ENCODE measurements at regions not wholly inside any gene's neighbourhood (a gene's known extent, or its start where the extent isn't known, plus 50 kb on each side); places are given as distances from the start of the nearest gene placed in this dataset.

DNA sequence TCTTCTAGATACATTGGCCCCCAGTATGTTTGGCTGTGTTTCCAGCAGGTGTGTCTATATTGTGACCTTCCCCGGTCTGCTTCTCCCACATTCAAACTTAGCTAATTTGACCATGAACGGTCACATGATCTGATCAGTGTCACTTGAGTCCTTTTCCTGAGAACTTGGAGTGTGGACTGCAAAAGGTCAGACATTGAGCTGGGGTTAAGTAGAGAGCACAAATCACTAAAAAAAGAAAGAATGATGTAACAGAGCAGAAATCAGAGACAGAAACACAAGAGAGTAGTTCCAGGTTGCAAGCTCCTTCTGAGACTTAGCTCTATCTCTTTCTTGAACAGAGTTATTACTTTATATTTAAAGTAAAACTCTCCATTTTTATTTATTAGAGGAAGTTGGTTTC, 733.9 kb downstream of the CBLN4 start:
- no peak overlapping the region for H3K4me3 ChIP-seq
- intact Hi-C loops (cut with DNase I): no loop called here
- no peaks in the 10 kb centered on the region for H3K4me1 ChIP-seq
- H3K36me3 ChIP-seq: no peaks in the 10 kb centered on the region
- H3K27me3 ChIP-seq: no peaks in the 10 kb centered on the region
- no peak for DNase-seq (ENCODE audit: extremely low spot score in 2 of 2)
- no peak overlapping the region for H3K27ac ChIP-seq
- TF ChIP-seq, protein P1, sequence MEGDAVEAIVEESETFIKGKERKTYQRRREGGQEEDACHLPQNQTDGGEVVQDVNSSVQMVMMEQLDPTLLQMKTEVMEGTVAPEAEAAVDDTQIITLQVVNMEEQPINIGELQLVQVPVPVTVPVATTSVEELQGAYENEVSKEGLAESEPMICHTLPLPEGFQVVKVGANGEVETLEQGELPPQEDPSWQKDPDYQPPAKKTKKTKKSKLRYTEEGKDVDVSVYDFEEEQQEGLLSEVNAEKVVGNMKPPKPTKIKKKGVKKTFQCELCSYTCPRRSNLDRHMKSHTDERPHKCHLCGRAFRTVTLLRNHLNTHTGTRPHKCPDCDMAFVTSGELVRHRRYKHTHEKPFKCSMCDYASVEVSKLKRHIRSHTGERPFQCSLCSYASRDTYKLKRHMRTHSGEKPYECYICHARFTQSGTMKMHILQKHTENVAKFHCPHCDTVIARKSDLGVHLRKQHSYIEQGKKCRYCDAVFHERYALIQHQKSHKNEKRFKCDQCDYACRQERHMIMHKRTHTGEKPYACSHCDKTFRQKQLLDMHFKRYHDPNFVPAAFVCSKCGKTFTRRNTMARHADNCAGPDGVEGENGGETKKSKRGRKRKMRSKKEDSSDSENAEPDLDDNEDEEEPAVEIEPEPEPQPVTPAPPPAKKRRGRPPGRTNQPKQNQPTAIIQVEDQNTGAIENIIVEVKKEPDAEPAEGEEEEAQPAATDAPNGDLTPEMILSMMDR (IDR thresholded peaks at IDR 0.05): no peak
- TF ChIP-seq POLR2AphosphoS5 (IDR thresholded peaks at IDR 0.05; ENCODE audit: insufficient read depth in 1 of 2, low read depth in 1 of 2): no peak
- no peak for TF ChIP-seq POLR2A (IDR thresholded peaks at IDR 0.05)
- H3K9me3 ChIP-seq: no peaks in the 10 kb centered on the region

DNA sequence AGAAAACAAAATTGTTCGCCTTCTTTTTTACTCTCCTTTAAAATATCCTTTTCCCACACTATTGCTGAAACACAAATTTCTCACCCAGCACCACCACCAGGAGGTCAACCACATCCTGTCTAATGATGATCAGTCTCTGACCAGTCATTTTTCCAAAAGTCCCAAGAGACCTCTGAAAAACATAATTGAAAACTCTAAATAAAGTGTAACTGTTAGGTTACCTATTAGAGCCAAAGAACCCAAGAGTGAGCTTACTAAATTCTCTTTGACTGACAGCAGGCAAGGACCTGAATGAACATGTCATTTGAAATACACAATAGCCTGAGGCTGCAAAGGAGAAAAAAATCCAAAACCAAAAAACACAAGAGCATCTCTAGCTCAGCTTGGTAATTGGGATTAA, 735.4 kb downstream of the CBLN4 start:
- Histone ChIP-seq H3K27ac (no peak overlapping the region), H3K36me3 (no peaks in the 10 kb centered on the region), H3K4me3 (no peak overlapping the region), H3K27me3 (no peaks in the 10 kb centered on the region), H3K9me3 (no peaks in the 10 kb centered on the region), H3K4me1 (no peaks in the 10 kb centered on the region)
- intact Hi-C loops (cut with DNase I): no loop called here
- no peak for TF ChIP-seq POLR2A (IDR thresholded peaks at IDR 0.05)
- TF ChIP-seq, protein P1 (IDR thresholded peaks at IDR 0.05): no peak
- no peak for TF ChIP-seq POLR2AphosphoS5 (IDR thresholded peaks at IDR 0.05; ENCODE audit: insufficient read depth in 1 of 2, low read depth in 1 of 2)
- no peak for DNase-seq (ENCODE audit: extremely low spot score in 2 of 2)

DNA sequence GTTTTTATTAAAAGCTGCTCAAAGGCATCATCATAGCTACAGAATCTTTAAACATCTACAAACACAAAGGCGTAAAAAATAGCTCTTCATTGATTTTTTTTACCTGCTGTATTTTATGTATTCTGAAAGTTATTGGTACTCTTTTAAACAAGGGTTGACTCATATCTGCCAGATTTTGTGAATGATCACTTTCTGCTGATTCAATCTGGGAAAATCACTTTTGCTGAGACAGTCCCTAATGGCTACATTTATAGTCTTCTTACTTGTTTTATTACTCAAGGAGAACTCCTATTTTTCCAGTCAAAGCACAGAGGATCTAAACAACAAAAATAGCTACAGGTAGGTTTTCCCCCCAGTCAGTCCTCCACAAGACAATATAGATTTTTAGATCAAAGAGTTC, 739.0 kb downstream of the CBLN4 start:
- Histone ChIP-seq H3K4me1 (no peaks in the 10 kb centered on the region), H3K9me3 (no peaks in the 10 kb centered on the region), H3K27me3 (no peaks in the 10 kb centered on the region), H3K4me3 (no peak overlapping the region), H3K36me3 (no peaks in the 10 kb centered on the region), H3K27ac (no peak overlapping the region)
- intact Hi-C loops (cut with DNase I): no loop called here
- no peak for DNase-seq (ENCODE audit: extremely low spot score in 2 of 2)
- TF ChIP-seq, protein P1 (IDR thresholded peaks at IDR 0.05): no peak
- TF ChIP-seq POLR2AphosphoS5 (IDR thresholded peaks at IDR 0.05; ENCODE audit: insufficient read depth in 1 of 2, low read depth in 1 of 2) (no peak), POLR2A (IDR thresholded peaks at IDR 0.05) (no peak)

DNA sequence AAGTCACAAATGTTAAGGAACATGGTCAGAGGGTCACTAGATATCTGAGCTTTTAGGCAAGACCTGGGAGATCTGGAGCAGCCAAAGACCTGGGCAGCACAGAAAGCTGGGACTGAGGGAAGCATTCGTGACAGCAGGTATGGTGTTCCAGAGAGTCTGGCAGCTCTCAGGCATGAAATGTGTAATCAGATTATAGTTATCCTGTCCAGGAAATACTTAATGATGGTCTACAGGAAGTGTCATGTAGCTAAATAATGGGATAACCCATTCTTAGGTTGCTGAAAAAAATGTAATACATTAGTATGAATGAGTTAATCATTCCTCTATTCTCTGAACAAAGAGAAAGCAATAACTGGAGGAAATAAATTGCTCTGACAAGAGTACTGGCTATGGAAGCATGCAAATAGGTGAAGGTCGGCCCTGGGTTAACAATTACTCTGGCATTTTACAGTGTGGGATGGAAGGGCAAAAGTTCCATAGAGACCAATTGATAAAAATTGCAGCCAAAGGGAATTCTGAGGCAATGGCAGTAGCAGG, 740.5 kb downstream of the CBLN4 start:
- Histone ChIP-seq H3K4me1 (no peaks in the 10 kb centered on the region), H3K27ac (no peak overlapping the region), H3K36me3 (no peaks in the 10 kb centered on the region), H3K4me3 (no peak overlapping the region), H3K9me3 (no peaks in the 10 kb centered on the region), H3K27me3 (no peaks in the 10 kb centered on the region)
- intact Hi-C loops (cut with DNase I): no loop called here
- TF ChIP-seq POLR2A (IDR thresholded peaks at IDR 0.05): no peak
- TF ChIP-seq POLR2AphosphoS5 (IDR thresholded peaks at IDR 0.05; ENCODE audit: insufficient read depth in 1 of 2, low read depth in 1 of 2): no peak
- TF ChIP-seq, protein P1 (IDR thresholded peaks at IDR 0.05): no peak
- no peak for DNase-seq (ENCODE audit: extremely low spot score in 2 of 2)

DNA sequence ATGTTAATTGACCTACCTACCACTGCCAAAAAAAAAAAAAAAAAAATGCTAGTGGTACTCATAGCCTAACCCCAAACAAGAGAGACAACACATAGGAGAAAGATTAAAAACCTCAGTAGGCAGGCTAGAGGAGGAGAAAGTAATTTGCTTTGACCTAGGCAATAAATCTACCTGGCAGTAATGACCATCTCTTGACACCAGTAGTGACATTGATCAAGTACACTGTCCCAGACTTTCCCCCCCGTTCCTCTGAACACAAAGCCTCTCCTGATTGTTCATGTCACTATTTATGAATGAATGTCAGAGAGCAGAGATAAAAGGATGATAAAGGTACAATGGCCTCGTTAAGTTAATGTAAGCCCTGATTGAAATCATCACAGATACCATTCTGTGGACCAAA, 746.8 kb downstream of the CBLN4 start:
- Histone ChIP-seq H3K27ac (no peak overlapping the region), H3K4me3 (no peak overlapping the region), H3K36me3 (no peaks in the 10 kb centered on the region), H3K4me1 (no peaks in the 10 kb centered on the region), H3K27me3 (no peaks in the 10 kb centered on the region), H3K9me3 (no peaks in the 10 kb centered on the region)
- TF ChIP-seq POLR2AphosphoS5 (IDR thresholded peaks at IDR 0.05; ENCODE audit: insufficient read depth in 1 of 2, low read depth in 1 of 2) (no peak), POLR2A (IDR thresholded peaks at IDR 0.05) (no peak)
- TF ChIP-seq, protein P1 (IDR thresholded peaks at IDR 0.05): no peak
- no peak for DNase-seq (ENCODE audit: extremely low spot score in 2 of 2)
- intact Hi-C loops (cut with DNase I): no loop called here

Data from vagina (tissue), 2 donors.